ENCODE measurements at regions not wholly inside any gene's neighbourhood (a gene's known extent, or its start where the extent isn't known, plus 50 kb on each side); places are given as distances from the start of the nearest gene placed in this dataset.

DNA sequence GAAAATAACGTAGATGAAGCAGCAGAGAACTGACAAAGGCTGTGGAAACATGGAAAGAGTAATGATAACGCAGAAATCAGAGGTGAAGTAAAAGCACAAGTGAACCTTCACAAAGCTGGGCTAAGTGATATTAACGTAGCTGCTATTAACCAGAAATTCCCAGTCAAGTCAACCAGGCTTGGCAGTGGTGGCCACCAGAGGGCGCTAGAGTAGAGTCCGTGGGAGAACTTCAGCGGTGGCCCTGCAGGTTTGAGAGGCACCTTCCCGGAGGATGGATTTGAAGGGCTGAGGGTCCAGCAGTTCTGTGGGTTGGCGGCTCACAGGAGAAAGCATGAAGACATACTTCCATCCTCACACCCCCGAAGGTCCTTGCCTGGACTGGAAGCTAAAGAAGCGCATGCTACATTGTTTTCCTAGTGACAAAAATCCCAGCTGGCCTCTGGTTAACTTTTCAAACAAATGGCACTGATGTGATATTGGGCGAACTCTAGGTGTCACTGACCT lies 81.7 kb upstream of the ZNF648 start:
- H3K4me1 Mint-ChIP-seq (ENCODE audit: low read depth): peaks cover 22% of the 10 kb centered on the region

DNA sequence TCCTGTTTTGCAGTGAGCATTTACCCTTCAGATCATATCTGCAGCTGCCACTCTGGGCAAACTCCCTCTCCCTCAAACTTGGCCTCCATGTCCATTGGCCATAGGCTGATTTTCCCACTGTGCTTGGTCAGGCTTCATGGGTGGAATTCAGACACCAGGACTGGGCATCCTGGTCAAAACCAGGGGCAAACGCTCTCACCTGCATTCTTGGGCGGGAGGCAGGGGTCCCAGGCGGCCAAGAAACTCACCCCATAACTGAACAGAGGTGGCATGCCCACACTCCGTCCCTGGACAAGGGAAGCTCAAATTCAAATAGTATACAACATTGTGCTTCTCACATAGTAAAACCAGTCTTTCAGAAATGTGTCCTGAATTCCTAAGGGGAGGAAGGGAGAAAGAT lies 81.1 kb upstream of the ZNF648 start:
- no peak for ATAC-seq (replicated peaks in 1 of 2)
- DNase-seq: no peak
- Mint-ChIP-seq H3K4me3 (no peak overlapping the region), H3K27ac (no peak overlapping the region), H3K9me3 (no peaks in the 10 kb centered on the region), H3K4me1 (ENCODE audit: low read depth) (peaks cover 22% of the 10 kb centered on the region), H3K27me3 (ENCODE audit: low read depth) (no peaks in the 10 kb centered on the region), H3K36me3 (ENCODE audit: insufficient read depth in 2 of 2) (no peaks in the 10 kb centered on the region)

More for the DNA sequence above, 81.7 kb upstream of the ZNF648 start:
- peak; percentile 85 to 90 for DNase-seq
- Mint-ChIP-seq H3K9me3 (no peaks in the 10 kb centered on the region), H3K27ac (no peak overlapping the region), H3K36me3 (ENCODE audit: insufficient read depth in 2 of 2) (no peaks in the 10 kb centered on the region), H3K4me3 (no peak overlapping the region), H3K27me3 (ENCODE audit: low read depth) (no peaks in the 10 kb centered on the region)
- ATAC-seq (replicated peaks in 1 of 2): peak; percentile 66 to 72

- no peaks in the 10 kb centered on the region for H3K9me3 Mint-ChIP-seq
- H3K27ac Mint-ChIP-seq: no peak overlapping the region
- no peak for ATAC-seq (replicated peaks in 1 of 2)
- DNase-seq: no peak
- no peaks in the 10 kb centered on the region for H3K27me3 Mint-ChIP-seq (ENCODE audit: low read depth)
- H3K4me1 Mint-ChIP-seq (ENCODE audit: low read depth): peaks cover 32% of the 10 kb centered on the region
- no peak overlapping the region for H3K4me3 Mint-ChIP-seq
- no peaks in the 10 kb centered on the region for H3K36me3 Mint-ChIP-seq (ENCODE audit: insufficient read depth in 2 of 2)
These were observed 79.5 kb upstream of the ZNF648 start for GRCh38 chr1:182141040-182141439.

- Mint-ChIP-seq H3K27me3 (ENCODE audit: low read depth) (no peaks in the 10 kb centered on the region), H3K4me1 (ENCODE audit: low read depth) (peaks cover 32% of the 10 kb centered on the region), H3K27ac (no peak overlapping the region), H3K9me3 (peaks cover under 1 to 2% of the 10 kb centered on the region in 2 donors), H3K4me3 (no peak overlapping the region), H3K36me3 (ENCODE audit: insufficient read depth in 2 of 2) (peaks cover 0 to 3% of the 10 kb centered on the region in 2 donors)
- DNase-seq: no peak
- no peak for ATAC-seq (replicated peaks in 1 of 2)
These were observed 78.0 kb upstream of the ZNF648 start for GRCh38 chr1:182139496-182139895.

- H3K36me3 Mint-ChIP-seq (ENCODE audit: insufficient read depth in 2 of 2): peaks cover 6 to 11% of the 10 kb centered on the region in 2 donors
- DNase-seq: no peak
- H3K4me3 Mint-ChIP-seq: no peak overlapping the region
- peaks cover 22% of the 10 kb centered on the region for H3K4me1 Mint-ChIP-seq (ENCODE audit: low read depth)
- no peak for ATAC-seq (replicated peaks in 1 of 2)
- H3K27me3 Mint-ChIP-seq (ENCODE audit: low read depth): no peaks in the 10 kb centered on the region
- H3K27ac Mint-ChIP-seq: no peak overlapping the region
- H3K9me3 Mint-ChIP-seq: peaks cover 8 to 10% of the 10 kb centered on the region in 2 donors
These were observed 76.0 kb upstream of the ZNF648 start for GRCh38 chr1:182137546-182137945.

GRCh38 chr1:182135946-182136345 lies 74.4 kb upstream of the ZNF648 start:
- Mint-ChIP-seq H3K4me1 (ENCODE audit: low read depth) (peaks cover 18% of the 10 kb centered on the region), H3K4me3 (no peak overlapping the region), H3K27me3 (ENCODE audit: low read depth) (no peaks in the 10 kb centered on the region), H3K36me3 (ENCODE audit: insufficient read depth in 2 of 2) (peaks cover 6 to 11% of the 10 kb centered on the region in 2 donors), H3K9me3 (peaks cover 8 to 10% of the 10 kb centered on the region in 2 donors), H3K27ac (no peak overlapping the region)
- no peak for DNase-seq
- ATAC-seq (replicated peaks in 1 of 2): no peak

- ATAC-seq (replicated peaks in 1 of 2): no peak
- Mint-ChIP-seq H3K27ac (no peak overlapping the region), H3K36me3 (ENCODE audit: insufficient read depth in 2 of 2) (peaks cover 6 to 11% of the 10 kb centered on the region in 2 donors), H3K4me1 (ENCODE audit: low read depth) (peaks cover 18% of the 10 kb centered on the region), H3K27me3 (ENCODE audit: low read depth) (no peaks in the 10 kb centered on the region), H3K9me3 (peaks cover 8 to 10% of the 10 kb centered on the region in 2 donors), H3K4me3 (no peak overlapping the region)
- no peak for DNase-seq
These were observed 72.7 kb upstream of the ZNF648 start for GRCh38 chr1:182134257-182134656.

DNA sequence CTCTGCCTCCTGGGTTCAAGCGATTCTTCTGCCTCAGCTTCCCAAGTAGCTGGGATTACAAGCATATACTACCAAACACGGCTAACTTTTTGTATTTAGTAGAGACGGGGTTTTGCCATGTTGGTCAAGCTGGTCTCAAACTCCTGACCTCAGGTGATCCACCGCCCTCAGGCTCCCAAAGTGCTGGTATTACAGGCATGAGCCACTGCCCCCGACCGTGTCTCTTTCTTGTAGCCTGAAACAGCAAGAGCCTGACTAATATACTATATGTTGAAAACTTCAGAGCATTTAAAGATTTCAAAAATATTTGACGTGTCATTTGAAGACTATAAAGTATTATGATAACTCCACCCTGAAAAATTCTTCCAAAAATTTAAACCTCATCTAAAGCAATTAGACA lies 71.7 kb upstream of the ZNF648 start:
- no peaks in the 10 kb centered on the region for H3K27me3 Mint-ChIP-seq (ENCODE audit: low read depth)
- DNase-seq (no peak), ATAC-seq (replicated peaks in 1 of 2) (no peak)
- H3K4me1 Mint-ChIP-seq (ENCODE audit: low read depth): peaks cover 18% of the 10 kb centered on the region
- H3K27ac Mint-ChIP-seq: no peak overlapping the region
- peaks cover 6 to 11% of the 10 kb centered on the region in 2 donors for H3K36me3 Mint-ChIP-seq (ENCODE audit: insufficient read depth in 2 of 2)
- H3K9me3 Mint-ChIP-seq: peaks cover 8 to 10% of the 10 kb centered on the region in 2 donors
- no peak overlapping the region for H3K4me3 Mint-ChIP-seq

- no peak overlapping the region for H3K4me3 Mint-ChIP-seq
- no peaks in the 10 kb centered on the region for H3K27me3 Mint-ChIP-seq (ENCODE audit: low read depth)
- peaks cover 6 to 8% of the 10 kb centered on the region in 2 donors for H3K36me3 Mint-ChIP-seq (ENCODE audit: insufficient read depth in 2 of 2)
- no peak for ATAC-seq (replicated peaks in 1 of 2)
- no peaks in the 10 kb centered on the region for H3K4me1 Mint-ChIP-seq (ENCODE audit: low read depth)
- peaks cover 5 to 8% of the 10 kb centered on the region in 2 donors for H3K9me3 Mint-ChIP-seq
- H3K27ac Mint-ChIP-seq: no peak overlapping the region
- no peak for DNase-seq
These were observed 67.9 kb upstream of the ZNF648 start for GRCh38 chr1:182129398-182129797.

- no peaks in the 10 kb centered on the region for H3K9me3 Mint-ChIP-seq
- no peaks in the 10 kb centered on the region for H3K27me3 Mint-ChIP-seq (ENCODE audit: low read depth)
- ATAC-seq (replicated peaks in 1 of 2): no peak
- no peak overlapping the region for H3K4me3 Mint-ChIP-seq
- H3K27ac Mint-ChIP-seq: no peak overlapping the region
- no peaks in the 10 kb centered on the region for H3K36me3 Mint-ChIP-seq (ENCODE audit: insufficient read depth in 2 of 2)
- no peak for DNase-seq
- no peaks in the 10 kb centered on the region for H3K4me1 Mint-ChIP-seq (ENCODE audit: low read depth)
These were observed 67.0 kb upstream of the ZNF648 start for GRCh38 chr1:182128502-182128901.

- Mint-ChIP-seq H3K9me3 (no peaks in the 10 kb centered on the region), H3K4me3 (no peak overlapping the region), H3K4me1 (ENCODE audit: low read depth) (no peaks in the 10 kb centered on the region), H3K36me3 (ENCODE audit: insufficient read depth in 2 of 2) (no peaks in the 10 kb centered on the region), H3K27me3 (ENCODE audit: low read depth) (no peaks in the 10 kb centered on the region), H3K27ac (no peak overlapping the region)
- ATAC-seq (replicated peaks in 1 of 2) (no peak), DNase-seq (no peak)
These were observed 66.1 kb upstream of the ZNF648 start for GRCh38 chr1:182127656-182128055.

DNA sequence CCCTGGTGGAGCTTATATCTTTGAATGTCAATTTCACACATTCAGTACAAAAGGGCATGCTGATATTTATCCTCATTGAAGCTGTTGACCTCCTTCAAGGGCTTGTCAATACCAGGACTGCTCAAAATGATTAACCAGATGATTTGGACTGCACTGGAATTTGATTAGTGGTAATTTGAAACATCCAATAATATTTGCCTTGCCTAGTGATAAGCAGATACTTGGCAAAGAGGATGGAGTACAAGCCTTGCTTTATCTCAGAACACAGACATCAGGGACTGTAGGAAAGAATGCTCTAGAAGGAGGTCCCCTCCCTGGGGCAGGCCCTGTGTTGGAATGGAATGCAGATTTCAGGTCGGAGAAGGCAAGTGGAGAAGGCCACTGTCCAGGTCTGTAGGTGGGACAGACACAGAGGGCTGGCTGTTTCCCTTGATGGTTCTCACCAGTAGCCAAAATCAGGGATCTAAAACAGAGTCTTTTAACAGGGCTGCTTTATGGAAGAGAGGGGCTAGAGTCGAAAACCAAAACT lies 64.8 kb upstream of the ZNF648 start:
- Mint-ChIP-seq H3K4me1 (ENCODE audit: low read depth) (no peaks in the 10 kb centered on the region), H3K27ac (no peak overlapping the region), H3K4me3 (no peak overlapping the region), H3K9me3 (no peaks in the 10 kb centered on the region), H3K36me3 (ENCODE audit: insufficient read depth in 2 of 2) (no peaks in the 10 kb centered on the region), H3K27me3 (ENCODE audit: low read depth) (no peaks in the 10 kb centered on the region)
- no peak for DNase-seq
- ATAC-seq (replicated peaks in 1 of 2): no peak

GRCh38 chr1:182122913-182123260 lies 61.4 kb upstream of the ZNF648 start:
- Mint-ChIP-seq H3K36me3 (ENCODE audit: insufficient read depth in 2 of 2) (no peaks in the 10 kb centered on the region), H3K27ac (no peak overlapping the region), H3K4me1 (ENCODE audit: low read depth) (no peaks in the 10 kb centered on the region), H3K4me3 (no peak overlapping the region), H3K9me3 (no peaks in the 10 kb centered on the region), H3K27me3 (ENCODE audit: low read depth) (no peaks in the 10 kb centered on the region)
- no peak for ATAC-seq (replicated peaks in 1 of 2)
- DNase-seq: no peak

DNA sequence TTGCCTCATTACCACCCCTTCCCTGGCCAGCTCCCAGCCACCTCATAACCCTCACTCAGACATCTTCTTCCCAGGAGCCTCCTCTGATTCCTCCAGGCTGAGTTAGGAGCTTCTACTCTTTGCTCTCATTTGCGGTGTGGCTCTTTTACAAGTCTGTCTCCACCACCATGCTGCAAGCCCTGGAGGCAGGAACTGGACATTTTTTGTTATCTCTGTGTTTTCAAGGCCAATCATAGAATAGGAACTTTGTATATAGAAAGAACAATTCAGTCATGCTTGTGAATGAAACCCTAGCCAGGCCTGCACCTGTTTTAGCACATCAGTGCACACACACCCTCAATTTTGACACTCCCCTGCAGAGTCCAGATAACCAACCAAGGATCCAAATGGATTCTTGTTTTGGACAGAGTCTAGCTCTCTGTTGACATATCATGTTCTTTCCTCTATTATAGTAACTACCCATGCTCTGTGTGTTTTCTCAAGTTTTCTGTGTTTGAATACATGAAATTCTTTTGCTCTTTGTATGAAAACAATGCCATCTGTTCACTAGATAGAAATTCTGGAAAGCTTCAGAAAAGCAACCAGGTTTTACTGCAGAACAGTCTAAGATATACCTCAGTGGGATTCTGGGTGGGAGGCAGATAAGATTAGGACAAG lies 60.9 kb upstream of the ZNF648 start:
- H3K27ac Mint-ChIP-seq: no peak overlapping the region
- peaks cover 2% of the 10 kb centered on the region for H3K27me3 Mint-ChIP-seq (ENCODE audit: low read depth)
- H3K4me3 Mint-ChIP-seq: no peak overlapping the region
- DNase-seq (no peak), ATAC-seq (replicated peaks in 1 of 2) (no peak)
- no peaks in the 10 kb centered on the region for H3K4me1 Mint-ChIP-seq (ENCODE audit: low read depth)
- H3K36me3 Mint-ChIP-seq (ENCODE audit: insufficient read depth in 2 of 2): no peaks in the 10 kb centered on the region
- H3K9me3 Mint-ChIP-seq: no peaks in the 10 kb centered on the region

Data from activated T-cell treated with anti-CD3 and anti-CD28 coated beads, Interleukin-2, amount 50 U/mL, for 72 hours (primary cell).